ENCODE measurements at regions not wholly inside any gene's neighbourhood (a gene's known extent, or its start where the extent isn't known, plus 50 kb on each side); places are given as distances from the start of the nearest gene placed in this dataset.

GRCh38 chrX:35251226-35251625 lies 308.6 kb downstream of the FAM47B start:
- TF ChIP-seq EZH2 (IDR thresholded peaks at IDR 0.05; ENCODE audit: low read depth) (no peak), CTCF (conservative IDR thresholded peaks at IDR 0.05) (no peak)
